GM11168 (cell line): ENCODE measurements at regions not wholly inside any gene's neighbourhood (a gene's known extent, or its start where the extent isn't known, plus 50 kb on each side); places are given as distances from the start of the nearest gene placed in this dataset.
"Not testable (repeated sequence)": the region's sequence is repeated elsewhere in the genome, so short reads cannot be mapped to it uniquely, and the experiment has no call there.

Source experiments
- in situ Hi-C: fragments of 300-500 bp; cut with MboI; formaldehyde crosslinking; loops from one replicate; pipeline ENCODE4 v1.12.0; 2022; ENCODE audit warnings: low sequenced_read_pairs; ENCODE audit not compliant: unreplicated experiment

- in situ Hi-C loops = no loop called here
These were observed 1082.5 kb upstream of the GYPC start for GRCh38 chr2:125573432-125573831.

GRCh38 chr2:125576558-125576957, 1079.4 kb upstream of the GYPC start:
- in situ Hi-C loops = no loop called here

GRCh38 chr2:125581557-125581956, 1074.4 kb upstream of the GYPC start:
- in situ Hi-C loops = no loop called here

GRCh38 chr2:125582516-125582915, 1073.4 kb upstream of the GYPC start:
- in situ Hi-C loops = no loop called here

GRCh38 chr2:125584732-125585131, 1071.2 kb upstream of the GYPC start:
- in situ Hi-C loops = no loop called here

GRCh38 chr2:125588780-125589179, 1067.2 kb upstream of the GYPC start:
- in situ Hi-C loops = no loop called here

DNA sequence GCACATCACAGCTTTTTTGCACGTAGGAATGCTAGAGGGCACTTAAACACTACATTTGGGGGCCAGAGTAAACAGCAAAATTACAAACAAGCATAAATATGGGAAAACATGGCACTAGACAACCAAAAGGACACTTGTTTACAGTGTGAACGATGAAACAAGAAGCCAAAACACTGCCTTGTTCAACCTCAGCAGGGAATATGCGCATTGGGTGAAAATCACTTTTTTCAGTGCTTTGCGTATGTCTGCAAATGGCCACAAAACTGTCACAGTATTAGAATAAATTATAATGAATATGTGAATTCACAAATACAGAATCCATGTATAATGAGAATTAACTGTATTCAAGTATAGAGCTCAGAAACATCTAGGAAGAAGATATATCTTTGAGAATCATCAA, 1064.0 kb upstream of the GYPC start:
- in situ Hi-C loops = no loop called here

- in situ Hi-C loops = no loop called here
These were observed 1062.9 kb upstream of the GYPC start for GRCh38 chr2:125593036-125593435.

GRCh38 chr2:125596612-125597011, 1059.3 kb upstream of the GYPC start:
- in situ Hi-C loops = no loop called here

DNA sequence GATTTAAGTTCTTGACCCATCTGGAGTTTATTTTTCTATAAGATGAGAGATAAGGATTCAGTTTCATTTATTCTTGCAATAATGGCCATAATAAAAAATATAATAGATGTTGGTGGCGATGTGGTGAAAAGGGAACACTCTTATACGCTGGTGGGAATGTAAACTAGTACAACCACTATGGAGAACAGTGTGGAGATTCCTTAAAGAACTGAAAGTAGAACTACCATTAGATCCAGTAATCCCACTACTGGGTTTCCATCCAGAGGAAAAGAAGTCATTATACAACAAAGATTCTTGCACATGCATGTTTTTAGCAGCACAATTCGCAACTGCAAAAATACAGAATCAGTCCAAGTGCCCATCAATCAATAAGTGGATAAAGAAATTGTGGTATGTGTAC, 1040.5 kb upstream of the GYPC start:
- in situ Hi-C loops = no loop called here

- in situ Hi-C loops = no loop called here
These were observed 1025.6 kb upstream of the GYPC start for GRCh38 chr2:125630377-125630776.

DNA sequence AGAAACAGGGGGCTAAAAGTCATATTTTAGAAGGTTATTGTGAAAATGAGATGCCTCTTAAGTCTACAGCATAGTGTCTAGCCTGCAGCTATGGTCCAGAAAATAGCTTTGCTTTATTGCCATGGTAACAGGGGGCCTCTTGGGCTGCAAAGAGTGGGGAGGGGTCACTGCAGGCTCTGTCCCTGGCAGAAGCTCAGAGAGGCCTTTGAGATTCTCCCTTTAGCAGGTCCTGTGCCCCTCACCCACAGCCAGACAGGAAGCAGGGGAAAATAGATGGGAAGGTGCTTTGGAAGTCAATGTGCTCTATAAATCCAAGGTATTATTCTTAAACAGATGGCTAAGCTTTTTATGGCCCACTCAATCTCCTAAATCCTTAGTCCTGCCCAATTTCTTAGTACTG, 1021.3 kb upstream of the GYPC start:
- in situ Hi-C loops = no loop called here

DNA sequence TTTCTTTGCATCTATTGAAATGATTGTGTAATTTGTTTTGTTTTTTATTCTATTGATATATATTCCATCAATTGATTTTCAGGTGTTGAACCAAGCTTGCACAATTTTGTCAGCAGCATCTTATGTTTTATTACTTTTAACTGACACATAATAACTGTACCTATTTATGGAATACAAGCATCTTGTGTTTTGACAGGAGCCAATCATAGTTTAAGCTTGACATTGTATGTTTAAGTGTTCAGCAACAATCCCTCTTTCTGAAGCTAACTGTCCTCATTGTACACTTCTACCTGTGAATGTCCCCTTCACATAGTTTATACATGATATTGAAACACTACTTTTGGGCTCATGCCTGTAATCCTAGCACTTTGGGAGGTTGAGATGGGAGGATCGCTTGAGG, 1017.6 kb upstream of the GYPC start:
- in situ Hi-C loops = no loop called here

DNA sequence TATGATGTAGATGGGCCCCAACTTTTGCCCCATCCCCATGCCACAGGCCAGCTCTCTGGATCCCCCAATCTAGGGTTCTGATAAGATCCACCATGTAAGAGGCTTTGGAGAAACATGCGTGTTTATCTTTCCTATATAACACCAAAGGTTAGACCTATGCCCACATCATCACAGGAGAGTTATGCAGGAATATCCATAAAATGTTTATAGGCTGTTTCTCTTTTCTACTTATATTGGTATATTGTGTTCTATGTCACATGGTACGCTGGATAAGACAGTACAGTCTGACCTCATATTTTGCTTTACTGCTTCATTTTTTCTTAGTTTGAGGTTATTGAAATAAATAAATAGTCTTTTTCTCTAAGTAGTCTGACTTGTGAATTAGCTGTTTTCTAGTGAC, 1013.9 kb upstream of the GYPC start:
- in situ Hi-C loops = no loop called here

- in situ Hi-C loops = no loop called here
These were observed 1012.8 kb upstream of the GYPC start for GRCh38 chr2:125643128-125643527.

GRCh38 chr2:125643585-125643984, 1012.4 kb upstream of the GYPC start:
- in situ Hi-C loops = no loop called here

DNA sequence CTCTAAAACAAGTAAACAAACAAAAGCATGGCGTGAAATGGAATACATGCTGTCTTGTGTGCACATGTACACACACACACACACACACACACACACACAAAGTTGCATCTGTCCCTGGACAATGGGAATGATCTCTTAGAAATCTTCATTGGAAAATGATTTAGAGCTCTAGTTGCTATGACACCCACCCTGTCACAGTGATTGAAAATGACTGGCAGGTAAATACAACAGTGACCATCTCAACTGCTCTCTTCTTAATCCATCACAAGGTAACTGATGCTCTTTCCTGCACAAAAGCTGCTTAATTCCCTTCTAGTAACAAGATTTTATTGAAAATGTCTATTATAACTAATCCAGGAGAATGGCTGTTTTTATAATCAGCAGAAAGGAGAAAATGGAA, 1011.7 kb upstream of the GYPC start:
- in situ Hi-C loops = no loop called here

DNA sequence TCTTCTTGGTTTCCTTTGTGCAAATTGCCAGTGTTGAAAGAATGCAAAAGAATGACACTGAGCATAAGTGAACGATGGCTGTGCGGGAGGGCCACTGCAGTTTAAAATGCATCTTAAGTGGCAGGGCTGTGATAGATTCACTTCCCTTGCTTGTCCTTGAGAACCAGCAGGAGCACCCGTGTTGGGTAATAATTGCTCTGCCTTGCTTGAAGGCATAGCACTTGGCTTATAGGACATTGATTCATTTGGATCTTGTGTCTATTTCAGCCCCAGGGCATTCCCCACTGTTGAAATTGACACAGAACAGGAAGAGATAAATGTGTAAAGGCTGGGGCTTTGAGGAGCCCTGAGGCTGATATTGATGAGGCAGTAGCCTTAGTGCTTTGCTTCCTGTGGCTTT, 1003.7 kb upstream of the GYPC start:
- in situ Hi-C loops = no loop called here

- in situ Hi-C loops = no loop called here
These were observed 1001.7 kb upstream of the GYPC start for GRCh38 chr2:125654226-125654625.

DNA sequence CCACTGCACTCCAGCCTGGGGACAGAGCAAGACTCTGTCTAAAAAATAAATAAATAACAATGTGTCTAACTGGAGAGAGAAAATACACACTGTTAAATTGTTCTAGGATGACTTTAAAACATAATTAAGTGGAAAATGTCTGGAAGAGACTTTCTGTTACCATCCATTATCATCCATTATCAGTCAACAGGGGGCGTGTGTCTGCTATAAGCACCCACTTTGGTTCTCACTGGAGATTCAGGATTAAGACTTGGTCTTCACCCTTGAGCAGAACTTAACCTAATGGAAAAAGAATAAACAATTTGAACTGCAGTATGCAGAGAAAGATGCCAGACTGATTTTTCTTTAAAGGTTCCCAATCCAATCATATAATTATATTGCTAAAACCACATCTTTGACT, 999.8 kb upstream of the GYPC start:
- in situ Hi-C loops = no loop called here

- in situ Hi-C loops = no loop called here
These were observed 997.4 kb upstream of the GYPC start for GRCh38 chr2:125658583-125658982.

DNA sequence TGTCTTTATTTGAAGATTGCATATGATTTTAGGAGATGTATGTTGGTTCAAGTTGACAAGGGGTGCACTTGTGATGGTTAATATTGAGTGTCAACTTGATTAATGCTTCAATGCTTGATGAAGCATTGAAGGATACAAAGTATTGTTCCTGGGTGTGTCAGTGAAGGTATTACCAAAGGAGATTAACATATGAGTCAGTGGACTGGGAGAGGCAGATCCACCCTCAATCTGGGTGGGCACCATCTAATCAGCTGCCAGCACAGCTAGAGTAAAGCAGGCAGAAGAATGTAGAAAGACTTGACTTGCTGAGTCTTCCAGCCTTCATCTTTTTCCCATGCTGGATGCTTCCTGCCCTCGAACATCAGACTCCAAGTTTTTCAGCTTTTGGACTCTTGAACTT, 995.6 kb upstream of the GYPC start:
- in situ Hi-C loops = not testable (repeated sequence)

DNA sequence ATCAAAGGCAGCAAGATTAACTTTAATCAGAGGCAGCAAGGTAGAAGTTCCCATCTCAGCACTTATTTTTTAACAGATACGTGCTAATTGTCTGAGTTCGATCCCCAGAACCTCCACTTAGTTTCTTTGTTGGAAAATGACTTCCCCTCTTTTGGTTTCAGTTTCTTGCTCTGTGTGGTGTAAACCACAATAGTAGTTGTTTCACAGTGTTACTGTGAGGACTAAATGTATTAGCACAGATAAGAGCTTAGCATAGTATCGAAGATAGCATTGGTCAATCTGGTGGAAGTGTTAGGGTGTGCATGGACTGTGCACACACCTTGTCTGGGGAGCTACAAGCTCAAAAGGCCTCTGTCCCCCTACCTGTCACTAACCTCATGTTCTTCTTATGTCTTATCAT, 988.3 kb upstream of the GYPC start:
- in situ Hi-C loops = no loop called here
